Endothelial cell of umbilical vein (primary cell): ENCODE measurements at regions not wholly inside any gene's neighbourhood (a gene's known extent, or its start where the extent isn't known, plus 50 kb on each side); places are given as distances from the start of the nearest gene placed in this dataset.

Experiments used
- CTCF ChIP-seq, 2 donors: IDR thresholded peaks; 1 replicate in 1 of 2; 2 replicates in 1 of 2; pipeline ENCODE4 v1.5.1; 2011; ENCODE audit warnings: low read length in 2 of 2, mild to moderate bottlenecking in 2 of 2, moderate library complexity in 2 of 2, control low read depth in 1 of 2, inconsistent platforms in 1 of 2, low read depth in 1 of 2; ENCODE audit not compliant: insufficient read depth in 1 of 2; ENCODE audit errors: extremely low read depth in 1 of 2
- EZH2 ChIP-seq: IDR thresholded peaks from 2 replicates; pipeline ENCODE4 v1.6.1; 2012; ENCODE audit warnings: borderline replicate concordance, low read depth, mild to moderate bottlenecking, moderate library complexity, low read length, inconsistent platforms; ENCODE audit not compliant: severe bottlenecking
- GATA2 ChIP-seq: IDR thresholded peaks from 2 replicates; pipeline ENCODE4 v1.7.0; 2011; ENCODE audit warnings: low read depth, mild to moderate bottlenecking, moderate library complexity, mixed read lengths, low read length; ENCODE audit not compliant: insufficient read length, insufficient read depth
- JUN ChIP-seq: IDR thresholded peaks from 2 replicates; pipeline ENCODE4 v1.6.1; 2011; ENCODE audit warnings: borderline replicate concordance, low read depth; ENCODE audit not compliant: insufficient read length, insufficient read depth
- MYC ChIP-seq: IDR thresholded peaks from one replicate; pipeline ENCODE4 v1.6.1; 2011; ENCODE audit warnings: mild to moderate bottlenecking, low read depth, low read length
- POLR2A ChIP-seq: IDR thresholded peaks from 2 replicates; pipeline ENCODE4 v1.6.1; 2012; ENCODE audit warnings: low read depth, mild to moderate bottlenecking, control low read depth, low read length
- POLR2AphosphoS5 ChIP-seq: IDR thresholded peaks from 2 replicates; pipeline ENCODE4 v1.6.1; 2012; ENCODE audit warnings: low read depth, mild to moderate bottlenecking, control low read depth, low read length, moderate library complexity; ENCODE audit not compliant: insufficient read depth

- TF ChIP-seq CTCF (IDR thresholded peaks at IDR 0.05; ENCODE audit: extremely low read depth in 1 of 2, insufficient read depth in 1 of 2, low read depth in 1 of 2, low read length in 2 of 2) = no peak
- TF ChIP-seq MYC = no peak
- TF ChIP-seq EZH2 = no peak
- no peak for TF ChIP-seq POLR2A
- no peak for TF ChIP-seq POLR2AphosphoS5
- no peak for TF ChIP-seq JUN
- TF ChIP-seq GATA2 = no peak
These were observed 152.0 kb downstream of the INSIG2 start for GRCh38 chr2:118240276-118240675.
